AG09309 (cell line): ENCODE measurements at regions not wholly inside any gene's neighbourhood (a gene's known extent, or its start where the extent isn't known, plus 50 kb on each side); places are given as distances from the start of the nearest gene placed in this dataset.
"Not testable (repeated sequence)": the region's sequence is repeated elsewhere in the genome, so short reads cannot be mapped to it uniquely, and the experiment has no call there.

Experiments used
- DNase-seq: peaks from one replicate; pipeline ENCODE4 v3.0.0-alpha.2; 2010; ENCODE audit warnings: low read depth
- H3K4me3 ChIP-seq: 2 replicates; pipeline ENCODE4 v1.5.1; 2011; ENCODE audit warnings: mild to moderate bottlenecking, low read depth, low read length, moderate library complexity; ENCODE audit not compliant: control insufficient read depth
- CTCF ChIP-seq: IDR thresholded peaks from 2 replicates; pipeline ENCODE4 v1.5.1; 2011; ENCODE audit warnings: mild to moderate bottlenecking, low read depth, low read length, inconsistent platforms; ENCODE audit not compliant: insufficient read depth, control insufficient read depth; ENCODE audit errors: missing control alignments

GRCh38 chr14:87388946-87389345 is 604.0 kb downstream of the GALC start:
- no peak for TF ChIP-seq CTCF
- H3K4me3 ChIP-seq, result no peak overlapping the region
- DNase-seq, result no peak

- no peak overlapping the region for H3K4me3 ChIP-seq
- no peak for TF ChIP-seq CTCF
- no peak for DNase-seq
Observed at GRCh38 chr14:87387806-87388205, 605.2 kb downstream of the GALC start.

GRCh38 chr14:87386524-87386923 is 606.5 kb downstream of the GALC start:
- no peak for TF ChIP-seq CTCF
- no peak for DNase-seq
- no peak overlapping the region for H3K4me3 ChIP-seq

- TF ChIP-seq CTCF, result no peak
- DNase-seq, result no peak
- H3K4me3 ChIP-seq, result no peak overlapping the region
Observed at GRCh38 chr14:87380054-87380453, 612.9 kb downstream of the GALC start.

GRCh38 chr14:87368751-87369150 is 624.2 kb downstream of the GALC start:
- no peak for TF ChIP-seq CTCF
- no peak overlapping the region for H3K4me3 ChIP-seq
- DNase-seq, result no peak

GRCh38 chr14:87360246-87360645 is 632.7 kb downstream of the GALC start:
- DNase-seq, H3K4me3 ChIP-seq: not testable (repeated sequence)

GRCh38 chr14:87351007-87351406 is 642.0 kb downstream of the GALC start:
- H3K4me3 ChIP-seq, result no peak overlapping the region
- no peak for DNase-seq
- TF ChIP-seq CTCF, result no peak

- no peak for DNase-seq
- H3K4me3 ChIP-seq, result no peak overlapping the region
- TF ChIP-seq CTCF, result no peak
Observed at GRCh38 chr14:87349921-87350320, 643.1 kb downstream of the GALC start.
